ENCODE measurements at regions not wholly inside any gene's neighbourhood (a gene's known extent, or its start where the extent isn't known, plus 50 kb on each side); places are given as distances from the start of the nearest gene placed in this dataset.

DNA sequence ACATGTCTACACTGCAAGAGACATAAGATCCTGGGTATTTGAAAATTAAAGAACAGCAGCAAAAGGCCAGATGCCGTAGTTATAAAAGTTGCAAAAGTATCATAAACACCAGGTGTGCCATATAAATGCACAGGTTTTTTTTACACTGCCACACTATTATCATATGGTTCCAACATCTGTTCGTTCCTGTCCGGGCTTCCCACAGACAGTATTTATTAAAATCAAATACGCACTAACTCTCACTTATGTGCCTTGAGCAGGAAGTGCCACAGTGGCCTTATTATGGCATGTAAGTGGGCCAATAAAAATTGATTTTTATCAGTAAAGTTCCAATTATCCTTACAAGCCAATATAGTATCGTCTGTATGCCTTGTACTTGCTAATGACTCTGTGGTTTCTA lies 873.2 kb downstream of the RPA4 start:
- H3K4me1 ChIP-seq (ENCODE audit: control insufficient read depth in 2 of 2, insufficient read depth in 2 of 2, low read length in 2 of 2), result no peaks in the 10 kb centered on the region
- no peaks in the 10 kb centered on the region for H3K36me3 ChIP-seq (ENCODE audit: control insufficient read depth in 2 of 2, insufficient read depth in 2 of 2, low read length in 2 of 2)
- H3K4me3 ChIP-seq (ENCODE audit: low read length in 2 of 2), result no peak overlapping the region
- no peaks in the 10 kb centered on the region for H3K27me3 ChIP-seq (ENCODE audit: control insufficient read depth in 2 of 2, insufficient read depth in 2 of 2, low read length in 2 of 2)
- H3K27ac ChIP-seq (ENCODE audit: low read depth in 2 of 2, low read length in 2 of 2), result no peak overlapping the region
- H3K9me3 ChIP-seq (ENCODE audit: control insufficient read depth in 2 of 2, low read length in 2 of 2), result no peaks in the 10 kb centered on the region
- H3K9ac ChIP-seq (ENCODE audit: low read depth in 1 of 2, low read length in 2 of 2), result no peak overlapping the region

DNA sequence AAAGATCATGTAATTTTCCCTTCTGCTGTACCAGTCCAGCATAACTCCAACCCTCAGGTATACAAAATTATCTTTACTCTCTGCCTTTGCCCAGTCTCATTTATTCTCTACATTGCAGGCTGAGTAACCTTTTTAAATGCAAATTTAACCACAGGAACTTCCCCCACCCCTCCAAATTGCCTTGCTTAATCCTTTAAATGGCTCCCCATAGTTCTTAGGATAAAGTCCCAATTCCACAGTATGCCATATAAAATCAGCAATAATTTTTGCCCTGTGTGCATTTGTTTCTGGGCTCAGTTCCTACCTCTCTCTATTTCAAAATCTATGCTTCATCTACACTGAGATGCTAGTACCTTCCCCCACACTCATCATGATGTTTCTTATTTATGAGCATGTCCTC lies 879.7 kb downstream of the RPA4 start:
- Histone ChIP-seq H3K4me3 (ENCODE audit: low read length in 2 of 2) (no peak overlapping the region), H3K9me3 (ENCODE audit: control insufficient read depth in 2 of 2, low read length in 2 of 2) (no peaks in the 10 kb centered on the region), H3K4me1 (ENCODE audit: control insufficient read depth in 2 of 2, insufficient read depth in 2 of 2, low read length in 2 of 2) (no peaks in the 10 kb centered on the region), H3K27me3 (ENCODE audit: control insufficient read depth in 2 of 2, insufficient read depth in 2 of 2, low read length in 2 of 2) (no peaks in the 10 kb centered on the region), H3K9ac (ENCODE audit: low read depth in 1 of 2, low read length in 2 of 2) (no peak overlapping the region), H3K27ac (ENCODE audit: low read depth in 2 of 2, low read length in 2 of 2) (no peak overlapping the region), H3K36me3 (ENCODE audit: control insufficient read depth in 2 of 2, insufficient read depth in 2 of 2, low read length in 2 of 2) (no peaks in the 10 kb centered on the region)

DNA sequence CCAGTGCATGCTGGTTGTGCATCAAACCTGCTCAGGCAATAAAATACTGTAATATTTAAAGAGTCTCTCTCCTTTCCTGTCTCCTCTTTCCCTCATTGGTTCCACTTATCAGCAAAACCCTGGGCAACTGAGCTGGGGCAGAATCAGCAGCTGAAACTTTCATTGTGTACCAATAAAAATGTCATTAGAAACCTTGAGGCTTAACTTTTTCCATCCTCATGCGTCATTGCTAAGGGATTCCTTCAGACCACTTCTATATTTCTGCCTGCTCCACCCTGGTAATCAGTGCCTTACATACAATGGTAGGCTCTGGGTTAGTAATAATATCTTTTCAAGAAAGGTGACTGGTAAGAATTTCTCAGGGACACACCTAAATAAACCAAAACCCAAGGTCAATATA lies 880.3 kb downstream of the RPA4 start:
- no peaks in the 10 kb centered on the region for H3K36me3 ChIP-seq (ENCODE audit: control insufficient read depth in 2 of 2, insufficient read depth in 2 of 2, low read length in 2 of 2)
- no peaks in the 10 kb centered on the region for H3K27me3 ChIP-seq (ENCODE audit: control insufficient read depth in 2 of 2, insufficient read depth in 2 of 2, low read length in 2 of 2)
- H3K9ac ChIP-seq (ENCODE audit: low read depth in 1 of 2, low read length in 2 of 2), result no peak overlapping the region
- no peaks in the 10 kb centered on the region for H3K9me3 ChIP-seq (ENCODE audit: control insufficient read depth in 2 of 2, low read length in 2 of 2)
- H3K4me3 ChIP-seq (ENCODE audit: low read length in 2 of 2), result no peak overlapping the region
- H3K27ac ChIP-seq (ENCODE audit: low read depth in 2 of 2, low read length in 2 of 2), result no peak overlapping the region
- H3K4me1 ChIP-seq (ENCODE audit: control insufficient read depth in 2 of 2, insufficient read depth in 2 of 2, low read length in 2 of 2), result no peaks in the 10 kb centered on the region

DNA sequence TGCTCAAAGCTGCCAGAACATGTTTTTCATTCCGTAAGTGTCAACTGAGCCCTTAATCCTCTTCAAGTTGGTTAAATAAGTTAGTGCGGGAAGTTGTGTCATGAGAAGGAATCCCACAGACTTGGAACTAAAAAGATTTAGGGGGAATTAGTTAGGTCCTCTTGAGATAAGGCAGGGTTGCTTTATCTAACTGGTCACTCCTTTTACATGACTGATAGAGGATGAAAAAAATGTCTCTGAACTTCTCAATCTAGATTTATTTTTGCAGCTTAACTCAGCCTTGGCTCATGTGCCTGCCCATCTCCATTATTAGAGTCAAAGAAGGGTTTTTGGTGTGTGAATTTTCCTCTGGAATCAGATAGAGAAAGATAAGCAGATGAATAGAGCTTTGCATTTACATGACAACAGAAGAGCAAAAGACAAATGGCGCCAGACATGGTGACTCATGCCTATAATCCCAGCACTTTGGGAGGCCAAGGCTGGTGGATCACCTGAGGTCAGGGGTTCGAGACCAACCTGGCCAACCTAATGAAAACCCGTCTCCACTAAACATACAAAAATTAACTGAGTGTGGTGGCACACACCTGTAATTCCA lies 882.9 kb downstream of the RPA4 start:
- Histone ChIP-seq H3K27ac (ENCODE audit: low read depth in 2 of 2, low read length in 2 of 2) (no peak overlapping the region), H3K9ac (ENCODE audit: low read depth in 1 of 2, low read length in 2 of 2) (no peak overlapping the region), H3K4me1 (ENCODE audit: control insufficient read depth in 2 of 2, insufficient read depth in 2 of 2, low read length in 2 of 2) (no peaks in the 10 kb centered on the region), H3K27me3 (ENCODE audit: control insufficient read depth in 2 of 2, insufficient read depth in 2 of 2, low read length in 2 of 2) (no peaks in the 10 kb centered on the region), H3K9me3 (ENCODE audit: control insufficient read depth in 2 of 2, low read length in 2 of 2) (no peaks in the 10 kb centered on the region), H3K36me3 (ENCODE audit: control insufficient read depth in 2 of 2, insufficient read depth in 2 of 2, low read length in 2 of 2) (no peaks in the 10 kb centered on the region), H3K4me3 (ENCODE audit: low read length in 2 of 2) (no peak overlapping the region)

DNA sequence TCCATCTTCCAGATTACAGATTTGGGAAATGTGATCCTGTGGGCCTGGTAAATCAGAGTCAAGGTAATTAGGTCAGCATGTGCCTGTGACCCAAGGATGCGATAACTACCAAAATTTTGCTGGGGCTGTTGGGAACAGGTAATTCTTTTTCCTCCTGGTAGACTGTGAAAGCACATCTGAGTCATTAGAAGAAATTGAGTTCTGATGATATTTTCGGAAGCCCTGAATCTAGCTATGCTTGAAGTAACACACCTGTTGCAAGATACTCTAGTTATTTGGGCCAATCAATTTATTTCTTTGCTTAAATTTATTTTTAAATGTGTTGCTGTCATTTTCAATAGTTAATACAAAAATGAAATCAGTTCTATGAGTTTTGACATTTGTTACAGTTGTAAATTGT lies 903.6 kb downstream of the RPA4 start:
- Histone ChIP-seq H3K9me3 (ENCODE audit: control insufficient read depth in 2 of 2, low read length in 2 of 2) (no peaks in the 10 kb centered on the region), H3K27me3 (ENCODE audit: control insufficient read depth in 2 of 2, insufficient read depth in 2 of 2, low read length in 2 of 2) (no peaks in the 10 kb centered on the region), H3K9ac (ENCODE audit: low read depth in 1 of 2, low read length in 2 of 2) (no peak overlapping the region), H3K4me1 (ENCODE audit: control insufficient read depth in 2 of 2, insufficient read depth in 2 of 2, low read length in 2 of 2) (no peaks in the 10 kb centered on the region), H3K4me3 (ENCODE audit: low read length in 2 of 2) (no peak overlapping the region), H3K36me3 (ENCODE audit: control insufficient read depth in 2 of 2, insufficient read depth in 2 of 2, low read length in 2 of 2) (no peaks in the 10 kb centered on the region), H3K27ac (ENCODE audit: low read depth in 2 of 2, low read length in 2 of 2) (no peak overlapping the region)

DNA sequence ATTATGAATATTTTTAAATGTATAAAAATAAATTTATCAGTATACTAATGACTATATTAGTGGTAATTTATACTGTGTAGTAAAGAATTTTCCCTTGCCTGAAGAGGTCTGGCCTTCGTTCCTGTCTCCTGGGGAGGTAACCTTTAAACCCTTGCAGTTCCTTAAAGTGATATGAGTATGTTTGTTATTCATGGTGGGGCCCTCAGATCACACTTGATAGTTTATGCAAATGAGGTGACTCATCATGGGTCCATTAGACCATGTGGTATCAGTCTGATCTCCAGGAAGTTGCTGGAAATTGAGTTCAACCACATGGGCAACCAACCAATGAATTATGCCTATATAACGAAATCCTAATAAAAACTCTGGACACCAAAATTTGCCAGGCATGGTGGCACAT lies 904.1 kb downstream of the RPA4 start:
- no peak overlapping the region for H3K9ac ChIP-seq (ENCODE audit: low read depth in 1 of 2, low read length in 2 of 2)
- H3K4me1 ChIP-seq (ENCODE audit: control insufficient read depth in 2 of 2, insufficient read depth in 2 of 2, low read length in 2 of 2), result no peaks in the 10 kb centered on the region
- no peaks in the 10 kb centered on the region for H3K9me3 ChIP-seq (ENCODE audit: control insufficient read depth in 2 of 2, low read length in 2 of 2)
- H3K36me3 ChIP-seq (ENCODE audit: control insufficient read depth in 2 of 2, insufficient read depth in 2 of 2, low read length in 2 of 2), result no peaks in the 10 kb centered on the region
- no peak overlapping the region for H3K4me3 ChIP-seq (ENCODE audit: low read length in 2 of 2)
- H3K27me3 ChIP-seq (ENCODE audit: control insufficient read depth in 2 of 2, insufficient read depth in 2 of 2, low read length in 2 of 2), result no peaks in the 10 kb centered on the region
- no peak overlapping the region for H3K27ac ChIP-seq (ENCODE audit: low read depth in 2 of 2, low read length in 2 of 2)

DNA sequence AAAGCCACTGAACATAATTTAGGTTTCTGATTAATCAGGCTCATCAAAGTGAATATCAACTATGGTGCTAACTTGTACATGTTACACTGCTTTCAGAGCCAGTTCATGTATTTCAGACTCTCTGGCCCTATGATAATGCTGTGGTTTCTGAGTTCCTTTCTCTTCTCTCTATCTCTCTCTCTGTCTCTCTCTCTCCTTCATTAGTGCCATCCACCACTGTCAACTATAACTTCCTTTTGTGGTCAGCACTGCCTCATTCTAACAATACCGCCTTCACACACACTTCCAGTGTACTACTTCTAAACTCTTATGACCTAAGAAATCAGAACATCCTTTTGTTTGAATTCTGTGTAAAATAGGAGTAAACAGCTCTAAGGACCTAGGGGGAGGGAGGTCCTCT lies 907.1 kb downstream of the RPA4 start:
- H3K36me3 ChIP-seq (ENCODE audit: control insufficient read depth in 2 of 2, insufficient read depth in 2 of 2, low read length in 2 of 2), result no peaks in the 10 kb centered on the region
- no peak overlapping the region for H3K9ac ChIP-seq (ENCODE audit: low read depth in 1 of 2, low read length in 2 of 2)
- H3K9me3 ChIP-seq (ENCODE audit: control insufficient read depth in 2 of 2, low read length in 2 of 2), result no peaks in the 10 kb centered on the region
- no peaks in the 10 kb centered on the region for H3K27me3 ChIP-seq (ENCODE audit: control insufficient read depth in 2 of 2, insufficient read depth in 2 of 2, low read length in 2 of 2)
- no peak overlapping the region for H3K27ac ChIP-seq (ENCODE audit: low read depth in 2 of 2, low read length in 2 of 2)
- no peaks in the 10 kb centered on the region for H3K4me1 ChIP-seq (ENCODE audit: control insufficient read depth in 2 of 2, insufficient read depth in 2 of 2, low read length in 2 of 2)
- no peak overlapping the region for H3K4me3 ChIP-seq (ENCODE audit: low read length in 2 of 2)

DNA sequence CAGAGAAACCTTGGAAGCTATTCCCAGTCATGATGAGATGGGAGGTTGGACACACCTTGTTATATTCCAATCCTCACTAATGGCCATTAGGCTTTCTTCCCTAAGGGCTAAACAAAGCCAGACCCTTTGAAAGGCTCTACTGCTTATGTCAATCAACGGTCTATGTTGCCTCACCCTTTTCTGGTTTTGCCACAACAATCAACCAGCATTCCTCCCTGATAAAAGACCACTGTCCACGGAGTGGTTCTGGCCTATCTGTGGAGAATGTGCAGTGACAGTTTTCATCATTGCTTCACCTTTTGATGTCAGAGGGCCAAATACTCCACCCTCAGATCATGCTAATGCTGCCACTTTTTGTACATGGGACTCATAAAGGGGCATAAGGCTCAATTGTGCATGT lies 913.4 kb downstream of the RPA4 start:
- H3K9me3 ChIP-seq (ENCODE audit: control insufficient read depth in 2 of 2, low read length in 2 of 2), result no peaks in the 10 kb centered on the region
- no peak overlapping the region for H3K27ac ChIP-seq (ENCODE audit: low read depth in 2 of 2, low read length in 2 of 2)
- no peak overlapping the region for H3K9ac ChIP-seq (ENCODE audit: low read depth in 1 of 2, low read length in 2 of 2)
- H3K36me3 ChIP-seq (ENCODE audit: control insufficient read depth in 2 of 2, insufficient read depth in 2 of 2, low read length in 2 of 2), result no peaks in the 10 kb centered on the region
- H3K4me3 ChIP-seq (ENCODE audit: low read length in 2 of 2), result no peak overlapping the region
- no peaks in the 10 kb centered on the region for H3K4me1 ChIP-seq (ENCODE audit: control insufficient read depth in 2 of 2, insufficient read depth in 2 of 2, low read length in 2 of 2)
- H3K27me3 ChIP-seq (ENCODE audit: control insufficient read depth in 2 of 2, insufficient read depth in 2 of 2, low read length in 2 of 2), result no peaks in the 10 kb centered on the region

DNA sequence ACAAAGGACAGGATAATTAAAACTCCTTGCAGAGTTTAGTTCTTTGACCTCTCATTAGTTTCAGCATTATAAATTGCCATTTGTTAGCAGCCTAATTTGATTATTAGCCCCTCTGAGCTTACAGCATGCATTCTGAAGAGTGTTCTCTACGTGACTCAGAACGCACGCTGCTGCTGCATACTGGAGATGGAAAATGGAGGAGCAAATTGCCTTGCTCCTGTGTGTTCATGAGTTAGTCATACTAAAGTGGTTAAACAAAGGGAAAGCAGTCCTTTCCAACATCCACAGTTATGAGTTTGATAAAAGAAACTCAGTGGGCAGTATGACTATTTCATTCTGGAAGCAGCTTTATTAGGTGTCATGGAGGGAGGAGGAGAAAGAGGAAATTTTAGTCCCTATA lies 922.5 kb downstream of the RPA4 start:
- Histone ChIP-seq H3K9me3 (ENCODE audit: control insufficient read depth in 2 of 2, low read length in 2 of 2) (no peaks in the 10 kb centered on the region), H3K9ac (ENCODE audit: low read depth in 1 of 2, low read length in 2 of 2) (no peak overlapping the region), H3K36me3 (ENCODE audit: control insufficient read depth in 2 of 2, insufficient read depth in 2 of 2, low read length in 2 of 2) (no peaks in the 10 kb centered on the region), H3K4me3 (ENCODE audit: low read length in 2 of 2) (no peak overlapping the region), H3K4me1 (ENCODE audit: control insufficient read depth in 2 of 2, insufficient read depth in 2 of 2, low read length in 2 of 2) (no peaks in the 10 kb centered on the region), H3K27me3 (ENCODE audit: control insufficient read depth in 2 of 2, insufficient read depth in 2 of 2, low read length in 2 of 2) (no peaks in the 10 kb centered on the region), H3K27ac (ENCODE audit: low read depth in 2 of 2, low read length in 2 of 2) (no peak overlapping the region)

DNA sequence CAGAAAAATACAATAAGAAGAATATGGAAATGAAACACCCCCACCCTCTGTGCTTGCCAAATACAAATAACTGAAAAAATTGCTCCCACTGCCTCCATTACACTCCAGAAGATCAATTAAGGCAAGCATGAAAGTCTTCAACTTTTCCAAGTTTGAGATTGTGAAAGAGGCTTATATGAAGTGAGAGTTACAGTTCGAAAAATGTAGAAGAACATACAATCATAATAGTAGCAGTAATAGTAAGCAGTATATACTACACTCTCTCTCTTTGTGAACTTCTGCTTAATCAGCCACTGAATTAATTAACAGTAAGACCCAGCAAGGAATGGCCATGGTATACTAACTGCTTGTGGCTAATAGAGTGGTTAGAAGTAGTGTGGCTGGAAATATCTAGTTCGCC lies 923.2 kb downstream of the RPA4 start:
- Histone ChIP-seq H3K27ac (ENCODE audit: low read depth in 2 of 2, low read length in 2 of 2) (no peak overlapping the region), H3K9ac (ENCODE audit: low read depth in 1 of 2, low read length in 2 of 2) (no peak overlapping the region), H3K4me3 (ENCODE audit: low read length in 2 of 2) (no peak overlapping the region), H3K36me3 (ENCODE audit: control insufficient read depth in 2 of 2, insufficient read depth in 2 of 2, low read length in 2 of 2) (no peaks in the 10 kb centered on the region), H3K9me3 (ENCODE audit: control insufficient read depth in 2 of 2, low read length in 2 of 2) (no peaks in the 10 kb centered on the region), H3K27me3 (ENCODE audit: control insufficient read depth in 2 of 2, insufficient read depth in 2 of 2, low read length in 2 of 2) (no peaks in the 10 kb centered on the region), H3K4me1 (ENCODE audit: control insufficient read depth in 2 of 2, insufficient read depth in 2 of 2, low read length in 2 of 2) (no peaks in the 10 kb centered on the region)

DNA sequence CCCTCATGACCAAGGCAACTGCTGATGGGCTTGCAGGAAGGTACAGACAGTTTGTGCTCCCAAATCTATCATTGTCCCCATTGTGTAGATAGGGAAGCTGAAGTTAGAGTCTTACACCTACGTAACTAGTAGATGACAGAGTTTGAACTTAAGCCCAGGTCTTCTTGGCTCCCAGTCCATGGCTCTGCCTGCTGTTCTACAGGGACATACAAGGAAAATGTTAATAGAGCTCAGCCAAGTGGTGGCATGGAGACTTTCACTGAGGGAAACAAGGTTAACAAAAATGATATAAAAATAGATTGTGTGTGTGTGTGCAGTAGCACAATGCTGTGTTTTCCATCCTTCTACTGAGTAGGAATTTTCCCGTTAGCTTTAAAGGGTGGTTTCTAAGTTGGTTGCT lies 936.5 kb downstream of the RPA4 start:
- H3K36me3 ChIP-seq (ENCODE audit: control insufficient read depth in 2 of 2, insufficient read depth in 2 of 2, low read length in 2 of 2), result no peaks in the 10 kb centered on the region
- no peaks in the 10 kb centered on the region for H3K4me1 ChIP-seq (ENCODE audit: control insufficient read depth in 2 of 2, insufficient read depth in 2 of 2, low read length in 2 of 2)
- no peaks in the 10 kb centered on the region for H3K27me3 ChIP-seq (ENCODE audit: control insufficient read depth in 2 of 2, insufficient read depth in 2 of 2, low read length in 2 of 2)
- H3K9me3 ChIP-seq (ENCODE audit: control insufficient read depth in 2 of 2, low read length in 2 of 2), result no peaks in the 10 kb centered on the region
- H3K4me3 ChIP-seq (ENCODE audit: low read length in 2 of 2), result no peak overlapping the region
- H3K27ac ChIP-seq (ENCODE audit: low read depth in 2 of 2, low read length in 2 of 2), result no peak overlapping the region
- no peak overlapping the region for H3K9ac ChIP-seq (ENCODE audit: low read depth in 1 of 2, low read length in 2 of 2)

All from mucosa of rectum (tissue), 2 donors.